Liver (tissue), 8 donors: ENCODE measurements at regions not wholly inside any gene's neighbourhood (a gene's known extent, or its start where the extent isn't known, plus 50 kb on each side); places are given as distances from the start of the nearest gene placed in this dataset.

Experiments used
- DNase-seq: peaks from one replicate; pipeline ENCODE4 v3.0.0-alpha.2; 2017; ENCODE audit warnings: low spot score
- H3K27ac ChIP-seq, 2 donors: one replicate each; pipeline ENCODE4 v1.7.0; 2013; ENCODE audit warnings: inconsistent platforms in 2 of 2, low read length in 2 of 2, control low read depth in 1 of 2, low read depth in 1 of 2, mild to moderate bottlenecking in 1 of 2
- H3K27me3 ChIP-seq, 4 donors: one replicate each; pipeline versions ENCODE4 v1.6.1 to v1.7.0; 2013; ENCODE audit warnings: low read length in 3 of 4, inconsistent platforms in 1 of 4, mild to moderate bottlenecking in 1 of 4, moderate library complexity in 1 of 4; ENCODE audit not compliant: control insufficient read depth in 4 of 4, insufficient read depth in 4 of 4
- H3K36me3 ChIP-seq, 4 donors: one replicate each; pipeline versions ENCODE4 v1.6.1 to v1.7.0; 2013; ENCODE audit warnings: low read length in 3 of 4, mild to moderate bottlenecking in 3 of 4, low read depth in 1 of 4, moderate library complexity in 1 of 4; ENCODE audit not compliant: control insufficient read depth in 4 of 4, insufficient read depth in 3 of 4
- H3K4me1 ChIP-seq, 4 donors: one replicate each; pipeline versions ENCODE4 v1.6.1 to v1.7.0; 2013; ENCODE audit warnings: low read length in 3 of 4, mild to moderate bottlenecking in 3 of 4, moderate library complexity in 1 of 4; ENCODE audit not compliant: control insufficient read depth in 4 of 4, insufficient read depth in 4 of 4
- H3K4me3 ChIP-seq, 3 donors: one replicate each; pipeline versions ENCODE4 v1.6.1 to v1.7.0; 2013; ENCODE audit warnings: low read length in 3 of 3, control low read depth in 1 of 3, low read depth in 1 of 3, mild to moderate bottlenecking in 1 of 3
- H3K9ac ChIP-seq, 2 donors: one replicate each; pipeline ENCODE4 v1.7.0; 2013; ENCODE audit warnings: low read length in 2 of 2, mild to moderate bottlenecking in 2 of 2, moderate library complexity in 2 of 2, control low read depth in 1 of 2, low read depth in 1 of 2
- H3K9me3 ChIP-seq, 4 donors: one replicate each; pipeline versions ENCODE4 v1.6.1 to v1.7.0; 2013; ENCODE audit warnings: low read length in 3 of 4; ENCODE audit not compliant: control insufficient read depth in 4 of 4
- EGR1 ChIP-seq, 2 donors: IDR thresholded peaks; 2 replicates each; pipeline ENCODE4 v1.6.1; 2016 to 2018; ENCODE audit warnings: antibody characterized with exemption in 2 of 2, low read depth in 2 of 2
- FOXA1 ChIP-seq: IDR thresholded peaks from 2 replicates; pipeline ENCODE4 v1.6.1; 2016; ENCODE audit warnings: antibody characterized with exemption
- FOXA2 ChIP-seq: IDR thresholded peaks from 2 replicates; pipeline ENCODE4 v1.6.1; 2016; ENCODE audit warnings: antibody characterized with exemption
- GABPA ChIP-seq, 2 donors: IDR thresholded peaks in 1 of 2; conservative IDR thresholded peaks in 1 of 2; 2 replicates each; pipeline ENCODE4 v1.6.1; 2016; ENCODE audit warnings: antibody characterized with exemption in 2 of 2, mild to moderate bottlenecking in 1 of 2, moderate library complexity in 1 of 2
- HNF4A ChIP-seq, 2 donors: conservative IDR thresholded peaks; 2 replicates each; pipeline ENCODE4 v1.6.1; 2016; ENCODE audit warnings: antibody characterized with exemption in 2 of 2, mild to moderate bottlenecking in 2 of 2
- HNF4G ChIP-seq: IDR thresholded peaks from 2 replicates; pipeline ENCODE4 v1.6.1; 2016; ENCODE audit warnings: antibody characterized with exemption
- JUND ChIP-seq, 2 donors: IDR thresholded peaks; 2 replicates each; pipeline ENCODE4 v1.6.1; 2016; ENCODE audit warnings: antibody characterized with exemption in 2 of 2
- NR2F2 ChIP-seq: IDR thresholded peaks from 2 replicates; pipeline ENCODE4 v1.6.1; 2016; ENCODE audit warnings: antibody characterized with exemption
- RAD21 ChIP-seq, 2 donors: IDR thresholded peaks; 2 replicates each; pipeline ENCODE4 v1.6.1; 2016; ENCODE audit warnings: antibody characterized with exemption in 2 of 2, mild to moderate bottlenecking in 2 of 2
- RXRA ChIP-seq, 2 donors: IDR thresholded peaks; 2 replicates each; pipeline ENCODE4 v1.6.1; 2017 to 2018; ENCODE audit warnings: antibody characterized with exemption in 2 of 2, mild to moderate bottlenecking in 1 of 2
- SP1 ChIP-seq: IDR thresholded peaks from 2 replicates; pipeline ENCODE4 v1.6.1; 2018; ENCODE audit warnings: antibody characterized with exemption, mild to moderate bottlenecking
- WGBS: extraction: QIAGEN DNeasy Blood & Tissue Kit; methylation state at CpG from one replicate; pipeline ENCODE4 v1.1.7; 2013; 5-methylcytosine and 5-hydroxymethylcytosine counted together
- TF ChIP-seq, protein P1 (sequence below): fragments of 150-350 bp; IDR thresholded peaks from 2 replicates; pipeline ENCODE4 v1.5.1; 2017; ENCODE audit warnings: improper control_type of control experiment, low read depth, low read length; ENCODE audit not compliant: missing input control
- TF ChIP-seq, protein P2 (sequence below): IDR thresholded peaks from 2 replicates; pipeline ENCODE4 v1.6.1; 2016; ENCODE audit warnings: antibody characterized with exemption, mild to moderate bottlenecking
- TF ChIP-seq, protein P3 (sequence below): IDR thresholded peaks from 2 replicates; pipeline ENCODE4 v1.6.1; 2016; ENCODE audit warnings: antibody characterized with exemption
- donor health status: healthy.
- donor health status: healthy.
- donor health status: healthy.
- donor health status: healthy.
- donor health status: healthy.

GRCh38 chrY:7941856-7942255 lies 1030.3 kb upstream of the AMELY start:
- Histone ChIP-seq H3K4me3 (no peak overlapping the region), H3K9ac (no peak overlapping the region), H3K4me1 (no peaks in the 10 kb centered on the region), H3K27ac (no peak overlapping the region), H3K36me3 (no peaks in the 10 kb centered on the region), H3K9me3 (no peaks in the 10 kb centered on the region), H3K27me3 (no peaks in the 10 kb centered on the region)
- 71% methylated on average over 3 of the region's 3 CpGs for WGBS
- no peak for DNase-seq
- TF ChIP-seq RAD21 (IDR thresholded peaks at IDR 0.05) (no peak), EGR1 (IDR thresholded peaks at IDR 0.05; ENCODE audit: low read depth in 2 of 2) (no peak), FOXA1 (no peak), NR2F2 (no peak), RXRA (IDR thresholded peaks at IDR 0.05) (no peak)
- TF ChIP-seq, protein P1, sequence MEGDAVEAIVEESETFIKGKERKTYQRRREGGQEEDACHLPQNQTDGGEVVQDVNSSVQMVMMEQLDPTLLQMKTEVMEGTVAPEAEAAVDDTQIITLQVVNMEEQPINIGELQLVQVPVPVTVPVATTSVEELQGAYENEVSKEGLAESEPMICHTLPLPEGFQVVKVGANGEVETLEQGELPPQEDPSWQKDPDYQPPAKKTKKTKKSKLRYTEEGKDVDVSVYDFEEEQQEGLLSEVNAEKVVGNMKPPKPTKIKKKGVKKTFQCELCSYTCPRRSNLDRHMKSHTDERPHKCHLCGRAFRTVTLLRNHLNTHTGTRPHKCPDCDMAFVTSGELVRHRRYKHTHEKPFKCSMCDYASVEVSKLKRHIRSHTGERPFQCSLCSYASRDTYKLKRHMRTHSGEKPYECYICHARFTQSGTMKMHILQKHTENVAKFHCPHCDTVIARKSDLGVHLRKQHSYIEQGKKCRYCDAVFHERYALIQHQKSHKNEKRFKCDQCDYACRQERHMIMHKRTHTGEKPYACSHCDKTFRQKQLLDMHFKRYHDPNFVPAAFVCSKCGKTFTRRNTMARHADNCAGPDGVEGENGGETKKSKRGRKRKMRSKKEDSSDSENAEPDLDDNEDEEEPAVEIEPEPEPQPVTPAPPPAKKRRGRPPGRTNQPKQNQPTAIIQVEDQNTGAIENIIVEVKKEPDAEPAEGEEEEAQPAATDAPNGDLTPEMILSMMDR = no peak
- TF ChIP-seq, protein P2, sequence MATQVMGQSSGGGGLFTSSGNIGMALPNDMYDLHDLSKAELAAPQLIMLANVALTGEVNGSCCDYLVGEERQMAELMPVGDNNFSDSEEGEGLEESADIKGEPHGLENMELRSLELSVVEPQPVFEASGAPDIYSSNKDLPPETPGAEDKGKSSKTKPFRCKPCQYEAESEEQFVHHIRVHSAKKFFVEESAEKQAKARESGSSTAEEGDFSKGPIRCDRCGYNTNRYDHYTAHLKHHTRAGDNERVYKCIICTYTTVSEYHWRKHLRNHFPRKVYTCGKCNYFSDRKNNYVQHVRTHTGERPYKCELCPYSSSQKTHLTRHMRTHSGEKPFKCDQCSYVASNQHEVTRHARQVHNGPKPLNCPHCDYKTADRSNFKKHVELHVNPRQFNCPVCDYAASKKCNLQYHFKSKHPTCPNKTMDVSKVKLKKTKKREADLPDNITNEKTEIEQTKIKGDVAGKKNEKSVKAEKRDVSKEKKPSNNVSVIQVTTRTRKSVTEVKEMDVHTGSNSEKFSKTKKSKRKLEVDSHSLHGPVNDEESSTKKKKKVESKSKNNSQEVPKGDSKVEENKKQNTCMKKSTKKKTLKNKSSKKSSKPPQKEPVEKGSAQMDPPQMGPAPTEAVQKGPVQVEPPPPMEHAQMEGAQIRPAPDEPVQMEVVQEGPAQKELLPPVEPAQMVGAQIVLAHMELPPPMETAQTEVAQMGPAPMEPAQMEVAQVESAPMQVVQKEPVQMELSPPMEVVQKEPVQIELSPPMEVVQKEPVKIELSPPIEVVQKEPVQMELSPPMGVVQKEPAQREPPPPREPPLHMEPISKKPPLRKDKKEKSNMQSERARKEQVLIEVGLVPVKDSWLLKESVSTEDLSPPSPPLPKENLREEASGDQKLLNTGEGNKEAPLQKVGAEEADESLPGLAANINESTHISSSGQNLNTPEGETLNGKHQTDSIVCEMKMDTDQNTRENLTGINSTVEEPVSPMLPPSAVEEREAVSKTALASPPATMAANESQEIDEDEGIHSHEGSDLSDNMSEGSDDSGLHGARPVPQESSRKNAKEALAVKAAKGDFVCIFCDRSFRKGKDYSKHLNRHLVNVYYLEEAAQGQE = no peak

DNA sequence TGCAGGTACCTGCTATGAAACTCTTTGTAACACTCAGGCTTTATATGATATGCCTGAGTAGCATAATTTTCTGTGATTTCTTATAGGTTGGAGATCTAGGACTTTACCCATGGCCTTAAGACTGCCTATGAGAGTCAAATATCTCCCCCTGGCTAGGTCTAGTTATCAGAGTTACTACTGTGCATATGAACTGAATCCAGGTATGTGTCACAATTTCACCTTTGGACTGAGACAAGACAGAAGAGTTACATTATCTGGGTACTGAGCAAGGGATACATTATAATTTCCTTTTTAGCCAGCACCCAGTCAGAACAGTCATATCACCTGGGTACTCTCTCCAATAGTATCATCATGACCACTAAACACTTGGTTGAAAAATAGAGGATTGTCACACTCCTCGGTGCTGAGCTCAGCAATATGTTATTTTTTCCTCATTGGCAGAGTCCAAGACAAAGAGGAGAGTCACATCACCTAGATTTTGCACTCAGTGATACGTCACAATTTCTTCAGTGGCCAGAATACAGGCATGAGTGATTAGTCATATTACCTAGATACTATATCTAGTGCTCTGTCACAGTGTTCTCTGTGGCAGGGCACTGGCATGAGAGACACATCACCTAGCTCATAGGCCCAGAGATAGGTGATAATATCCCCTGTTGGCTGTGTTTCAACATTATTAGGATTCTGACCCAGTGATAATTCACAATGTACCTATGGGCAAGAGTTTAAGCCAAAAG lies 1027.6 kb upstream of the AMELY start:
- no peaks in the 10 kb centered on the region for H3K27me3 ChIP-seq
- TF ChIP-seq EGR1 (IDR thresholded peaks at IDR 0.05; ENCODE audit: low read depth in 2 of 2) = no peak
- TF ChIP-seq JUND (IDR thresholded peaks at IDR 0.05) = no peak
- no peak for TF ChIP-seq GABPA (IDR thresholded peaks at IDR 0.05 in 1 of 2, conservative IDR thresholded peaks at IDR 0.05 in 1 of 2)
- TF ChIP-seq, protein P1 = no peak
- no peak for TF ChIP-seq HNF4A (conservative IDR thresholded peaks at IDR 0.05)
- TF ChIP-seq FOXA1 = no peak
- TF ChIP-seq FOXA2 = no peak
- TF ChIP-seq HNF4G = no peak
- TF ChIP-seq SP1 = no peak
- TF ChIP-seq, protein P3, sequence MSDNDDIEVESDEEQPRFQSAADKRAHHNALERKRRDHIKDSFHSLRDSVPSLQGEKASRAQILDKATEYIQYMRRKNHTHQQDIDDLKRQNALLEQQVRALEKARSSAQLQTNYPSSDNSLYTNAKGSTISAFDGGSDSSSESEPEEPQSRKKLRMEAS = no peak
- TF ChIP-seq RXRA (IDR thresholded peaks at IDR 0.05) = no peak
- DNase-seq = no peak

More for the DNA sequence above, 1027.6 kb upstream of the AMELY start:
- WGBS = 72% methylated on average over 2 of the region's 2 CpGs
- Histone ChIP-seq H3K27ac (no peak overlapping the region), H3K36me3 (no peaks in the 10 kb centered on the region), H3K9ac (no peak overlapping the region), H3K9me3 (no peaks in the 10 kb centered on the region), H3K4me1 (no peaks in the 10 kb centered on the region), H3K4me3 (no peak overlapping the region)
